ENCODE measurements at regions not wholly inside any gene's neighbourhood (a gene's known extent, or its start where the extent isn't known, plus 50 kb on each side); places are given as distances from the start of the nearest gene placed in this dataset.

DNA sequence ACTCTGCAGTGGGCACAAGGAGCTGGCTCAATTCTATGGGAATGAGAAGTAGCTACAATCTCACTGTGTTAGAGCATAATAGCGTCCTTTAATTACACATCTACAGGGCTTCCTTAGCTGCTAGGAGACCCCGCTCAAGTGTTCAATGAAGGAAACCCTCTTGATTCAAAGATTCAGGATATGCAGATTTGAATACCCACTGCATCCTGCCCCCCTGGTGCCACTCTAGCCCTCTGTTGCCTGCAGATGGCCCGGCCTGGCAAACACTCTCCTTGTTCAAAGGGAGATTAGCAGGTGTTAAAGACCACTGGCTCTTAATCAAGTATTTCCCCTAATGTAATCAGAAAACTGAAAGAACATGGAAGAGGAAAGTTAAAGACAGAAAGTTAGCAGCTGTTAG, 356.6 kb downstream of the VGLL3 start:
- peaks cover 0 to 9% (median 0%) of the 10 kb centered on the region in 12 donors for H3K9me3 ChIP-seq
- DNase-seq (no peak), ATAC-seq (no peak)
- intact Hi-C loops (cut with DNase I): no loop called here
- H3K4me3 ChIP-seq: no peak overlapping the region
- H3K36me3 ChIP-seq: no peaks in the 10 kb centered on the region
- no peaks in the 10 kb centered on the region for H3K27me3 ChIP-seq
- H3K4me1 ChIP-seq: no peaks in the 10 kb centered on the region
- 67 to 74% (median 70%) methylated on average over 3 of the region's 3 CpGs for WGBS, 4 donors
- TF ChIP-seq, protein P1, sequence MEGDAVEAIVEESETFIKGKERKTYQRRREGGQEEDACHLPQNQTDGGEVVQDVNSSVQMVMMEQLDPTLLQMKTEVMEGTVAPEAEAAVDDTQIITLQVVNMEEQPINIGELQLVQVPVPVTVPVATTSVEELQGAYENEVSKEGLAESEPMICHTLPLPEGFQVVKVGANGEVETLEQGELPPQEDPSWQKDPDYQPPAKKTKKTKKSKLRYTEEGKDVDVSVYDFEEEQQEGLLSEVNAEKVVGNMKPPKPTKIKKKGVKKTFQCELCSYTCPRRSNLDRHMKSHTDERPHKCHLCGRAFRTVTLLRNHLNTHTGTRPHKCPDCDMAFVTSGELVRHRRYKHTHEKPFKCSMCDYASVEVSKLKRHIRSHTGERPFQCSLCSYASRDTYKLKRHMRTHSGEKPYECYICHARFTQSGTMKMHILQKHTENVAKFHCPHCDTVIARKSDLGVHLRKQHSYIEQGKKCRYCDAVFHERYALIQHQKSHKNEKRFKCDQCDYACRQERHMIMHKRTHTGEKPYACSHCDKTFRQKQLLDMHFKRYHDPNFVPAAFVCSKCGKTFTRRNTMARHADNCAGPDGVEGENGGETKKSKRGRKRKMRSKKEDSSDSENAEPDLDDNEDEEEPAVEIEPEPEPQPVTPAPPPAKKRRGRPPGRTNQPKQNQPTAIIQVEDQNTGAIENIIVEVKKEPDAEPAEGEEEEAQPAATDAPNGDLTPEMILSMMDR (IDR thresholded peaks at IDR 0.05): no peak
- TF ChIP-seq POLR2A (IDR thresholded peaks at IDR 0.05): no peak
- H3K27ac ChIP-seq: no peak overlapping the region

DNA sequence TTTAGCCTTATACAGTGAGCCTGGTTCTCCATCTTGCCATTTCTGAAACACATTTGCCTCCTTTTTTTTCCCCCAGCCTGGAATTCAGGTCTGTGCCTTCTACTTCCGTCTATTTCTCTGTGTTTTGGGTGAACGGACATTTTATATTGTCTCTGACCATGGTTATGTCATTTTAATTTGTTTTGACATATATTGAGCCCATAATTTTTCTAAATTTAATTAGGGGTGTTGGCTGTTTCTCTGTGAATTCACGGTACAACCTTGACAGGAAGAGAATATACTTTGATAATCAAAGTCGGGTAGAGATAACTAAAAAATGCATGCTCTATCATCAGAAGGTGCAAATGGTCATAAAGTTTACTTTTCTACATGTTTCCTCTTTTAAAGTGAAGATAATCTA, 361.4 kb downstream of the VGLL3 start:
- Histone ChIP-seq H3K4me3 (no peak overlapping the region), H3K4me1 (no peaks in the 10 kb centered on the region), H3K9me3 (no peaks in the 10 kb centered on the region), H3K36me3 (no peaks in the 10 kb centered on the region), H3K27me3 (no peaks in the 10 kb centered on the region), H3K27ac (no peak overlapping the region)
- TF ChIP-seq POLR2A (IDR thresholded peaks at IDR 0.05): no peak
- TF ChIP-seq, protein P1 (IDR thresholded peaks at IDR 0.05): no peak
- intact Hi-C loops (cut with DNase I): no loop called here
- no peak for ATAC-seq
- DNase-seq: no peak
- 58 to 62% (median 58%) methylated on average over 4 of the region's 4 CpGs for WGBS, 4 donors

DNA sequence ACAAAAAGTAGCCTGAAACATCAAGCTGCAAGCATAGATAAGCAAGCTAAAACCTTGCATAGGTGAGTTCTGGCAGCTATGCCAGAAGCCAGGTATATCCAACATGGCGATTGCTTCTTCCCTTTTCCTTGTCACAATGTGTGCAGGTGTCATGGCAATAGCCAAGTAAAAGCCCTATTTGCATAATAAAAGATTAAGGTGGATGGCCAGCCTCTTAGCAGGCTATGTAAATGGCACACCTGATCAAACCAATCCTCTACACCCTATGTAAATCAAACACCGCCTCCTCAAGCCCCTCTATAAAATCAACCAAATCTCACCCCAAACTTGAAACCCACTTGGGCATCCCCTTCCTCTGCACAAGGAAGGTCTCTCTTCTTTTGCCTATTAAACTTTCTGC, 366.8 kb downstream of the VGLL3 start:
- peaks cover 0 to 10% (median 0%) of the 10 kb centered on the region in 12 donors for H3K9me3 ChIP-seq
- DNase-seq (no peak), ATAC-seq (no peak)
- H3K27me3 ChIP-seq: no peaks in the 10 kb centered on the region
- H3K4me1 ChIP-seq: no peaks in the 10 kb centered on the region
- TF ChIP-seq, protein P1 (IDR thresholded peaks at IDR 0.05): no peak
- TF ChIP-seq POLR2A (IDR thresholded peaks at IDR 0.05): no peak
- WGBS, 4 donors: 84 to 92% (median 88%) methylated on average over 2 of the region's 2 CpGs
- intact Hi-C loops (cut with DNase I): no loop called here
- no peak overlapping the region for H3K4me3 ChIP-seq
- H3K36me3 ChIP-seq: no peaks in the 10 kb centered on the region
- no peak overlapping the region for H3K27ac ChIP-seq

DNA sequence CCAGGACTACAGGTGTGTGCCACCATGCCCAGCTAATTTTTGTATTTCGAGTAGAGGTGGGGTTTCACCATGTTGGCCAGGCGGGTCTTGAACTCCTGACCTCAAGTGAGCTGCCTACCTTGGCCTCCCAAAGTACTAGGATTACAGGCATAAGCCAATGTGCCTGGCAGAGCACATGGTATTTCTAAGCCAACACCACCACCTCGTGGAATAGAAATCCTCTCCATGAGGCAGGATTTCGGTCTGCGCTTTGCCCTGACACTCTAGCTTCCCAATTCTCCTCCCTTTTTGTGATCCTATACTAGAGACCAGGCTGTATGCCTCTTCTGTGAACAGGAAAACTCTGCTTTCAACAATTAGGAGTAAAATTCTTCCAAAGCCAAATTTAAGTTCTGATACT, 372.2 kb downstream of the VGLL3 start:
- Histone ChIP-seq H3K27ac (no peak overlapping the region), H3K36me3 (no peaks in the 10 kb centered on the region), H3K4me1 (no peaks in the 10 kb centered on the region), H3K27me3 (no peaks in the 10 kb centered on the region), H3K9me3 (peaks cover 0 to 24% (median 9%) of the 10 kb centered on the region in 12 donors), H3K4me3 (no peak overlapping the region)
- intact Hi-C loops (cut with DNase I): no loop called here
- ATAC-seq (no peak), DNase-seq (no peak)
- TF ChIP-seq, protein P1 (IDR thresholded peaks at IDR 0.05): no peak
- TF ChIP-seq POLR2A (IDR thresholded peaks at IDR 0.05): no peak
- 60 to 66% (median 65%) methylated on average over 4 to 5 of the region's 5 CpGs for WGBS, 4 donors

All from heart left ventricle (tissue), 16 donors.